Islet of Langerhans (tissue), 1 donor: ENCODE measurements at regions not wholly inside any gene's neighbourhood (a gene's known extent, or its start where the extent isn't known, plus 50 kb on each side); places are given as distances from the start of the nearest gene placed in this dataset.

ENCODE experiments used
- FAIRE-seq: peaks from one replicate; lab custom pipeline; 2011; peaks lifted over from hg19 to GRCh38; lab: Jason Lieb, UNC

GRCh38 chr1:30197639-30198450 lies 525.5 kb downstream of the MATN1 start:
- no peak for FAIRE-seq

- no peak for FAIRE-seq
Measured at GRCh38 chr1:30196872-30197638, 526.3 kb downstream of the MATN1 start.

GRCh38 chr1:30196457-30196856 lies 526.9 kb downstream of the MATN1 start:
- no peak for FAIRE-seq

GRCh38 chr1:30195424-30196134 lies 527.8 kb downstream of the MATN1 start:
- no peak for FAIRE-seq

GRCh38 chr1:30194741-30195423 lies 528.5 kb downstream of the MATN1 start:
- no peak for FAIRE-seq

GRCh38 chr1:30194046-30194619 lies 529.3 kb downstream of the MATN1 start:
- FAIRE-seq, result no peak

- no peak for FAIRE-seq
Measured at GRCh38 chr1:30192969-30193630, 530.3 kb downstream of the MATN1 start.

GRCh38 chr1:30191154-30191702 lies 532.2 kb downstream of the MATN1 start:
- no peak for FAIRE-seq

- no peak for FAIRE-seq
Measured at GRCh38 chr1:30190511-30191153, 532.8 kb downstream of the MATN1 start.

DNA sequence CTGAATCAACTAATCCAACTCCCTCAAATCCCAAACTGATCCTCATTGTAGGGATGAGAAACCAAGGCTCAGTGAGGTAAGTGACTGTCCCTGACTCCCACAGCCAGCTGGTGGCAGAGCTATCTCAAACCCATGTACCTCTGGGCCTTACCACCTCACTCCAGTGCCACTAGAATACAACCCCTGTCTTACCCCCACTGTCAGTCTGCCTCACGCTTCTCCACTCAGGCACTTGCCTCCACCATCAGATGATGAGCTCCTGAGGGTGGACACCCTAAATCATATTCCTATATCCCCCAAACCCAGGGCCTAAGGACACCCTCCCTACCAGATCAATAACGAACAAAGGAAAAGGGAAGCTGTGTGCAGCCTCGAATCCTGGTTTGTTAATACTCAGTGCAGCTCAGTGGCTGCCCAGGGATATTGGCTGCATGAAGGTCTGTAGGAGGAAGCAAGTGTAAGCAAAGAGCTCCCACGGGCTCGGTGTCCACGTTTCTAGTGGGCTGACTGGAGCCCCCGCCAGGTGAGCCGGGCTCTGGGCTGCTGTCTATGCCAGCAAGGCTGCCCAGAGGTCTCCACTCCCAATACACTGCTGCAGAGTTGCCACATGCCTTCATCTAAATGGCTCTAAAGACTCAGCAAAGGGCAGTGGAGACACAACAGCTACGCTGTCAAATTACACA lies 533.4 kb downstream of the MATN1 start:
- no peak for FAIRE-seq

- no peak for FAIRE-seq
Measured at GRCh38 chr1:30188999-30189398, 534.4 kb downstream of the MATN1 start.

DNA sequence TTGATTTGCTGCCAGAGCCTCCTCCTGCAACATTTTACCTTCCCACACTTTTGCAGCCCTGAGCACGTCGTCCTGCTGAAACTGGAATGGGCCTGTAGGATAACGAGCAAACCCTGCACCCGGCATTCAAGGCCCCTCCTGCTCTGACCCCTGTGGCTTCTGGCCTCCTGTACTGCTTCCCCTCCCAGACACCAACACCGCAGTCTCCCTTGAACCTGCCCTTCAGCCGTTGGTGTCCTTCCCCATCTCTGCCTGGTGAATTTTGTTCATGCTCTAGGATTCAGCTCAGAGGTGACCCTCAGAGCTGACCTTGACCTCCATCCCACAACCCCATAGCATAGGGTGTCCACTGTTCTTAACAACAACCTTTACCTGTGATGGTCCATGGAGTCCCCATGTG lies 535.1 kb downstream of the MATN1 start:
- FAIRE-seq, result no peak

- no peak for FAIRE-seq
Measured at GRCh38 chr1:30187413-30188023, 535.9 kb downstream of the MATN1 start.

DNA sequence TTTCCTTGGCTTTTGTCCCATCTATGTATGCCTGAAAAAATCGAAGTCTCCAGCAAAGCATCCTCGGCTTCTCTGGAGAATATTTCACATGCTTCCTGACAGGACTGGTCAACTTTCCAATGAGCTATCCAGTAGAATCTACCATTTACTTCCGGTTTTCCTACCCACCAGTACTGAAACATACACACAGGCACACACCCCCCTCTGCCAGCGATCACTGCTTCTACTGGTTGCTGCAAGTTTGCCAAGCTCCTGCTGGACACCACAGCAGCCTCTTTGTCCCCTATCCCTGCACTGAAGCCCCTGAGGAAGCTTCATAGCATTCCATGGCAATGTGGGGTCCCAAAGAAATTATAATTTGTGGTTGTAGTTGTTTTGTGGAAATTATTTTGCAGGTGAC lies 536.8 kb downstream of the MATN1 start:
- FAIRE-seq, result no peak

DNA sequence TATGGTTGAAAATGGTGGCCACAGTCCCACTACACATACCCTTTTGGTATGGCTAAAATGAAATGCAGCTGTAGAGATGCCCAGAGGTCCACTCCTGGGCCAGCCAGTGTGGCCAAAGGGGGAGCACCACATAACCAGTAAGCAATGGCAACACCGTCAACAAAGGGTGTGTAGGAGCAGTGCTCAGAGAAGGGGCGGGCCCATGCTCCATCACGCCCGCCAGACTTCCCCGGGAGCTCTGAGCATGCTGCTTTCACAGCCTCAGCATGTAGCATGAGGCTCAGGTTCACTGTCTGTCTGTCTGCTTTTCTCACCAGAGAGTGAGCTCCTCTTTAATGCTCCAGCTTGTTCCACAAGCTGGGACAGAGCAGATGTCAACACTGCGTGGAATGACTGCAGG lies 537.6 kb downstream of the MATN1 start:
- FAIRE-seq, result no peak

- no peak for FAIRE-seq
Measured at GRCh38 chr1:30185313-30185712, 538.1 kb downstream of the MATN1 start.

GRCh38 chr1:30184393-30185141 lies 538.8 kb downstream of the MATN1 start:
- FAIRE-seq, result no peak

- FAIRE-seq, result no peak
Measured at GRCh38 chr1:30183895-30184294, 539.5 kb downstream of the MATN1 start.

- FAIRE-seq, result no peak
Measured at GRCh38 chr1:30183006-30183405, 540.4 kb downstream of the MATN1 start.
